PC-3 (cell line): ENCODE measurements at regions not wholly inside any gene's neighbourhood (a gene's known extent, or its start where the extent isn't known, plus 50 kb on each side); places are given as distances from the start of the nearest gene placed in this dataset.
A peak's percentile ranks its signal among the peaks of the same experiment; 100 is the strongest.

ENCODE experiments used
- ATAC-seq: fragments of 200-7000 bp; cut with Tn5 transposase; 2 replicates; pipeline ENCODE4 v1.9.1; 2020; ENCODE audit warnings: mild to moderate bottlenecking, moderate library complexity
- BruUV-seq: library from RNA; stranded (reverse); fragments of 400-500 nt; replicated peaks from 2 replicates; lab custom pipeline; 2021; lab: Mats Ljungman, UMichigan
- CTCF ChIA-PET: fragments of 300-600 bp; sonication (Branson Sonifier 250); formaldehyde crosslinking; loops from one replicate; lab custom pipeline; 2022; ENCODE audit warnings: antibody characterized with exemption; lab: Charles Lee
- POLR2A ChIA-PET: fragments of 300-600 bp; sonication (Branson Sonifier 250); formaldehyde crosslinking; loops from one replicate; lab custom pipeline; 2022; ENCODE audit warnings: antibody characterized with exemption; ENCODE audit not compliant: unreplicated experiment; lab: Charles Lee
- DNase-seq: peaks from one replicate; pipeline ENCODE4 v3.0.0-alpha.2; 2015
- H2AFZ ChIP-seq: fragments of 300-600 bp; sonication (generic); 2 replicates; pipeline ENCODE4 v1.6.0; 2016; ENCODE audit warnings: antibody characterized with exemption, low read length
- H3F3A ChIP-seq: fragments of 300-600 bp; sonication (generic); one replicate; pipeline ENCODE4 v1.6.0; 2017; ENCODE audit warnings: antibody characterized with exemption, low read length, control low read depth, mild to moderate bottlenecking; ENCODE audit not compliant: unreplicated experiment
- H3K27ac ChIP-seq: fragments of 300-600 bp; sonication (generic); 2 replicates; pipeline ENCODE4 v1.5.1; 2016; ENCODE audit warnings: mild to moderate bottlenecking, low read length
- H3K27me3 ChIP-seq: fragments of 300-600 bp; sonication (generic); 2 replicates; pipeline ENCODE4 v1.6.1; 2016; ENCODE audit warnings: low read length, mixed read lengths
- H3K36me3 ChIP-seq: fragments of 300-600 bp; sonication (generic); 2 replicates; pipeline ENCODE4 v1.6.1; 2016; ENCODE audit warnings: low read depth, mixed run types, low read length, mixed read lengths
- H3K4me1 ChIP-seq: fragments of 300-600 bp; sonication (generic); 2 replicates; pipeline ENCODE4 v1.5.1; 2016; ENCODE audit warnings: low read length; ENCODE audit not compliant: insufficient read depth
- H3K4me2 ChIP-seq: fragments of 300-600 bp; sonication (generic); 2 replicates; pipeline ENCODE4 v1.6.0; 2016; ENCODE audit warnings: low read length
- H3K4me3 ChIP-seq: fragments of 300-600 bp; sonication (generic); 2 replicates; pipeline ENCODE4 v1.5.1; 2016; ENCODE audit warnings: mild to moderate bottlenecking, low read length, mixed read lengths
- H3K79me2 ChIP-seq: fragments of 300-600 bp; sonication (generic); 2 replicates; pipeline ENCODE4 v1.6.1; 2017; ENCODE audit warnings: low read length, mixed read lengths
- H3K9ac ChIP-seq: fragments of 300-600 bp; sonication (generic); 2 replicates; pipeline ENCODE4 v1.6.0; 2016; ENCODE audit warnings: mild to moderate bottlenecking, low read length
- H3K9me2 ChIP-seq: fragments of 300-600 bp; sonication (generic); replicated peaks from 2 replicates; pipeline ENCODE4 v1.6.1; 2016; ENCODE audit warnings: mixed run types, low read length, mixed read lengths
- H3K9me3 ChIP-seq: fragments of 300-600 bp; sonication (generic); 2 replicates; pipeline ENCODE4 v1.6.1; 2016; ENCODE audit warnings: low read length, mixed read lengths
- H4K20me1 ChIP-seq: fragments of 300-600 bp; sonication (generic); 2 replicates; pipeline ENCODE4 v1.6.1; 2016; ENCODE audit warnings: low read length, mixed read lengths
- EZH2 ChIP-seq: fragments of 300-600 bp; sonication (generic); IDR thresholded peaks from one replicate; pipeline ENCODE4 v1.6.1; 2017; ENCODE audit warnings: antibody characterized with exemption, mild to moderate bottlenecking, low read length; ENCODE audit not compliant: unreplicated experiment
- EZH2phosphoT487 ChIP-seq: fragments of 300-600 bp; sonication (generic); IDR thresholded peaks from 2 replicates; pipeline ENCODE4 v1.6.1; 2018; ENCODE audit warnings: mild to moderate bottlenecking, antibody characterized with exemption, low read length, borderline replicate concordance
- intact Hi-C: fragments of 100-400 bp; cut with micrococcal nuclease; formaldehyde crosslinking; loops from 2 replicates; pipeline ENCODE4 v1.9.0; 2023
- TF ChIP-seq, protein P1 (sequence below): fragments of 300-600 bp; sonication (generic); conservative IDR thresholded peaks from 2 replicates; pipeline ENCODE4 v1.5.1; 2017; ENCODE audit warnings: antibody characterized with exemption, low read depth, mild to moderate bottlenecking, low read length

DNA sequence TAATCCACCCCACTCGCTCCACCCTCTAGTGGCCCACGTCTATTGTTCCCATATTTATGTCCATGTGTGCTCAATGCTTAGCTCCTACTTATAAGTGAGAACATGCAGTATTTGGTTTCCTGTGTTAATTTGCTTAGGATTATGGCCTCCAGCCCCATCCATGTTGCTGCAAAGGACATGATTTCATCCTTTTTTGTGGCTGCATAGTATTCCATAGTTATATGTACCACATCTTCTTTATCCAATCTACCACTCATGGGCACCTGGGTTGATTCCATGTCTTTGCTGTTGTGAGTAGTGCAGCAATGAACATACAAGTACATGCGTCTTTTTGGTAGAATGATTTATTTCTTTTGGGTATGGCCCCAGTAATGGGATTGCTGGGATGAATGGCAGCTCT, 319.9 kb downstream of the DYSF start:
- no peak for DNase-seq
- H3F3A ChIP-seq = no peaks in the 10 kb centered on the region
- H3K79me2 ChIP-seq = no peaks in the 10 kb centered on the region
- no peak overlapping the region for H3K9ac ChIP-seq
- ChIA-PET CTCF (interaction anchor here (0.6 kb wide), 1 partner anchor 312 kb away, joined by 3 read pairs; no protein-coding TSS in a partner anchor), POLR2A (interaction anchor here (0.6 kb wide), 2 partner anchors 39 to 123 kb away, joined by 3 read pairs; no protein-coding TSS in a partner anchor)
- H3K36me3 ChIP-seq = no peaks in the 10 kb centered on the region
- H4K20me1 ChIP-seq = no peaks in the 10 kb centered on the region
- H3K27me3 ChIP-seq = no peaks in the 10 kb centered on the region
- H3K4me1 ChIP-seq = peaks cover 17% of the 10 kb centered on the region
- H3K4me2 ChIP-seq = peak overlapping the region; percentile 28; the same call in 1 of the 2 replicates
- BruUV-seq = no TSS peak
- TF ChIP-seq EZH2phosphoT487 (no peak), EZH2 (no peak)
- TF ChIP-seq, protein P1, sequence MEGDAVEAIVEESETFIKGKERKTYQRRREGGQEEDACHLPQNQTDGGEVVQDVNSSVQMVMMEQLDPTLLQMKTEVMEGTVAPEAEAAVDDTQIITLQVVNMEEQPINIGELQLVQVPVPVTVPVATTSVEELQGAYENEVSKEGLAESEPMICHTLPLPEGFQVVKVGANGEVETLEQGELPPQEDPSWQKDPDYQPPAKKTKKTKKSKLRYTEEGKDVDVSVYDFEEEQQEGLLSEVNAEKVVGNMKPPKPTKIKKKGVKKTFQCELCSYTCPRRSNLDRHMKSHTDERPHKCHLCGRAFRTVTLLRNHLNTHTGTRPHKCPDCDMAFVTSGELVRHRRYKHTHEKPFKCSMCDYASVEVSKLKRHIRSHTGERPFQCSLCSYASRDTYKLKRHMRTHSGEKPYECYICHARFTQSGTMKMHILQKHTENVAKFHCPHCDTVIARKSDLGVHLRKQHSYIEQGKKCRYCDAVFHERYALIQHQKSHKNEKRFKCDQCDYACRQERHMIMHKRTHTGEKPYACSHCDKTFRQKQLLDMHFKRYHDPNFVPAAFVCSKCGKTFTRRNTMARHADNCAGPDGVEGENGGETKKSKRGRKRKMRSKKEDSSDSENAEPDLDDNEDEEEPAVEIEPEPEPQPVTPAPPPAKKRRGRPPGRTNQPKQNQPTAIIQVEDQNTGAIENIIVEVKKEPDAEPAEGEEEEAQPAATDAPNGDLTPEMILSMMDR = no peak; the same call in 1 of the 2 replicates
- no peak overlapping the region for H2AFZ ChIP-seq
- no peaks in the 10 kb centered on the region for H3K9me2 ChIP-seq
- no peak overlapping the region for H3K4me3 ChIP-seq
- H3K27ac ChIP-seq = peak overlapping the region; percentile 16; the same call in 1 of the 2 replicates
- intact Hi-C loops = no loop called here
- no peaks in the 10 kb centered on the region for H3K9me3 ChIP-seq
- peak; percentile 33 for ATAC-seq

DNA sequence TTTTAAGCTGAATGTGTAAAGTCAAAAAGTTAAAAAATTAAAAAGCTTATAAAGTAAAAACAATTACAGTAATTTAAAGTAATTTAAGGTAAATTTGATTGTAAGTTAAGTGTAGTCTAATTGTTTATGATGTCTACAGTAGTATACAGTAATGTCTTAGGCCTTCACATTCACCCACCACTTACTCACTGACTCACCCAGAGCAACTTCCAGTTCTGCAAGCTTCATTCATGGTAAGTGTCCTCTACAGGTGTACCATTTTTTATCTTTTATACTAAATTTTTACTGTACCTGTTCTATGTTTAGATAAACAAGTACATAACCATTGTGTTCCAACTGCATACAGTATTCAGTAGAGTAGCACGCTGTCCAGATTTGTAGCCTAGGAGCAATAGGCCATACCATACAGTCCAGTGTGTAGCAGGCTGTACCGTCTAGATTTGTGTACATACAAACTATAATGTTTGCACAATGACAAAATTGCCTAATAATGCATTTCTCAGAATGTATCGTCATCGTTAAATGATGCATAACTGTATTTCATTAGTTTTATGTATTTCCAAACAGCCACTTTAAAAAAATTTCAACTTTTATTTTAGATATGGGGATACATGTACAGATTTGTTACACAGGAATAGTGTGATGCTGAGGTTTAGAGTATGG, 319.3 kb downstream of the DYSF start:
- H3K9me2 ChIP-seq = no peaks in the 10 kb centered on the region
- H3K4me2 ChIP-seq = peak overlapping the region; percentile 28
- CTCF ChIA-PET = interaction anchor here (0.6 kb wide), 1 partner anchor 312 kb away, joined by 3 read pairs; no protein-coding TSS in a partner anchor
- no peaks in the 10 kb centered on the region for H4K20me1 ChIP-seq
- H3K79me2 ChIP-seq = no peaks in the 10 kb centered on the region
- peak; percentile 80 for DNase-seq
- H3K4me3 ChIP-seq = no peak overlapping the region
- no peaks in the 10 kb centered on the region for H3F3A ChIP-seq
- intact Hi-C loops = no loop called here
- peak overlapping the region; percentile 16; the same call in 1 of the 2 replicates for H3K27ac ChIP-seq
- H2AFZ ChIP-seq = no peak overlapping the region
- no peak overlapping the region for H3K9ac ChIP-seq
- H3K4me1 ChIP-seq = peaks cover 17% of the 10 kb centered on the region
- no peaks in the 10 kb centered on the region for H3K36me3 ChIP-seq
- POLR2A ChIA-PET = interaction anchor here (0.6 to 0.7 kb wide), 2 partner anchors 12 to 122 kb away, joined by 3 to 7 read pairs; no protein-coding TSS in a partner anchor
- no TSS peak for BruUV-seq
- TF ChIP-seq, protein P1 = no peak
- TF ChIP-seq EZH2phosphoT487 (no peak), EZH2 (no peak)
- H3K9me3 ChIP-seq = no peaks in the 10 kb centered on the region
- peak; percentile 94 for ATAC-seq
- H3K27me3 ChIP-seq = no peaks in the 10 kb centered on the region

DNA sequence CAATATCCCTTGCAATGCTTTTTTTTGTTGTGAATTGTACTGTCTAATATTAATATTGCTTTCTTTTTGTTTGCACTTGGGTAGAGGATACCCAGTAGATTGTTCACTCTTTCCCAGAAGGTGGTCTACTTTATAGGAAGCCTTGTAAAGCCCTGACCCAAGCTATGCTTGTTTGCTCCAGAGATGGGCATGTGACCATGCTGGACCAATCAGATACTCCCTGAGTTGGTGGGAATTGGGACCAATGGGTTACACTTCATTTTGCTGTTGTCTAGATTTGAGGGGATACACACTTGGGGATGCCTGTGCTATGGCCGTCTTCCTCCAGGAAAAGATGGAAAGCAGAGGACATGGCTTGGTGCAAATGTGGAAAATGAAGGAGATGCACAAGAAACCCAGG, 314.3 kb downstream of the DYSF start:
- no TSS peak for BruUV-seq
- DNase-seq (no peak), ATAC-seq (no peak)
- H3K9ac ChIP-seq = no peak overlapping the region
- no peak overlapping the region for H2AFZ ChIP-seq
- no peak overlapping the region for H3K4me3 ChIP-seq
- no peak overlapping the region for H3K4me2 ChIP-seq
- TF ChIP-seq EZH2phosphoT487 = no peak
- no peak for TF ChIP-seq EZH2
- TF ChIP-seq, protein P1 = no peak
- no peaks in the 10 kb centered on the region for H3F3A ChIP-seq
- H3K27ac ChIP-seq = no peak overlapping the region
- no peaks in the 10 kb centered on the region for H3K36me3 ChIP-seq
- POLR2A ChIA-PET = no interaction called here
- H3K9me3 ChIP-seq = no peaks in the 10 kb centered on the region
- H3K4me1 ChIP-seq = peaks cover 10% of the 10 kb centered on the region
- no peaks in the 10 kb centered on the region for H4K20me1 ChIP-seq
- CTCF ChIA-PET = no interaction called here
- H3K27me3 ChIP-seq = no peaks in the 10 kb centered on the region
- no peaks in the 10 kb centered on the region for H3K79me2 ChIP-seq
- 0 out of 2 replicates have a peak, but pooled peaks cover 3% of the 10 kb centered on the region for H3K9me2 ChIP-seq
- intact Hi-C loops = no loop called here
